Common myeloid progenitor, CD34-positive (primary cell): ENCODE measurements at regions not wholly inside any gene's neighbourhood (a gene's known extent, or its start where the extent isn't known, plus 50 kb on each side); places are given as distances from the start of the nearest gene placed in this dataset.

ENCODE experiments used
- CTCF ChIA-PET: fragments of 350-600 bp; sonication (Branson Sonifier 250); formaldehyde crosslinking; loops from one replicate; lab custom pipeline; 2021; ENCODE audit warnings: antibody characterized with exemption; lab: Charles Lee
- POLR2A ChIA-PET: fragments of 350-600 bp; sonication (Branson Sonifier 250); formaldehyde crosslinking; loops from one replicate; lab custom pipeline; 2021; ENCODE audit warnings: antibody characterized with exemption; lab: Charles Lee
- DNase-seq, 3 donors: peaks; one replicate each; pipeline versions ENCODE4 v3.0.0 to v3.0.0-alpha.2; 2013
- H3K27ac ChIP-seq, 2 experiments: 1 replicate in 1 of 2; 2 replicates in 1 of 2; pipeline ENCODE4 v1.7.0; 2013; ENCODE audit warnings: inconsistent platforms in 2 of 2, low read length in 2 of 2, mild to moderate bottlenecking in 2 of 2, low read depth in 1 of 2, moderate library complexity in 1 of 2; ENCODE audit not compliant: severe bottlenecking in 2 of 2, insufficient read depth in 1 of 2, poor library complexity in 1 of 2
- H3K27me3 ChIP-seq, 5 experiments: replicated peaks in 2 of 5; 1 replicate in 3 of 5; 2 replicates in 2 of 5; pipeline versions ENCODE4 v1.6.1 to v1.7.0; 2013; ENCODE audit warnings: low read length in 4 of 5, mild to moderate bottlenecking in 2 of 5, moderate library complexity in 2 of 5, inconsistent platforms in 1 of 5; ENCODE audit not compliant: insufficient read depth in 5 of 5, control insufficient read depth in 4 of 5
- H3K36me3 ChIP-seq, 4 experiments: 1 replicate in 2 of 4; 2 replicates in 2 of 4; pipeline versions ENCODE4 v1.6.1 to v1.7.0; 2013; ENCODE audit warnings: low read length in 3 of 4, control low read depth in 1 of 4, mild to moderate bottlenecking in 1 of 4; ENCODE audit not compliant: control insufficient read depth in 4 of 4, insufficient read depth in 4 of 4
- H3K4me1 ChIP-seq, 4 experiments: 1 replicate in 3 of 4; 2 replicates in 1 of 4; pipeline versions ENCODE4 v1.6.1 to v1.7.1; 2013; ENCODE audit warnings: low read length in 3 of 4, mild to moderate bottlenecking in 3 of 4, control low read depth in 1 of 4, inconsistent platforms in 1 of 4, moderate library complexity in 1 of 4; ENCODE audit not compliant: control insufficient read depth in 4 of 4, insufficient read depth in 4 of 4; ENCODE audit errors: control extremely low read depth in 1 of 4
- H3K4me3 ChIP-seq, 7 experiments: 1 replicate in 4 of 7; 2 replicates in 3 of 7; pipeline versions ENCODE4 v1.5.1 to v1.7.0; 2013; ENCODE audit warnings: mild to moderate bottlenecking in 7 of 7, low read length in 6 of 7, moderate library complexity in 6 of 7, inconsistent platforms in 2 of 7, low read depth in 2 of 7, control low read depth in 1 of 7; ENCODE audit not compliant: insufficient read depth in 4 of 7, control insufficient read depth in 1 of 7; ENCODE audit errors: extremely low read depth in 1 of 7
- H3K9me3 ChIP-seq, 5 experiments: 1 replicate in 4 of 5; 2 replicates in 1 of 5; pipeline versions ENCODE4 v1.6.1 to v1.7.1; 2013; ENCODE audit warnings: low read length in 4 of 5, mild to moderate bottlenecking in 2 of 5, inconsistent platforms in 1 of 5, low read depth in 1 of 5, moderate library complexity in 1 of 5; ENCODE audit not compliant: control insufficient read depth in 4 of 5, insufficient read depth in 2 of 5; ENCODE audit errors: control extremely low read depth in 1 of 5
- WGBS: methylation state at CpG from one replicate; pipeline ENCODE4 v1.1.5; 2013; ENCODE audit not compliant: insufficient coverage; 5-methylcytosine and 5-hydroxymethylcytosine counted together

GRCh38 chr2:226622484-226622883 is 177.1 kb downstream of the IRS1 start:
- H3K4me3 ChIP-seq, result no peak overlapping the region
- no peak overlapping the region for H3K27ac ChIP-seq
- POLR2A ChIA-PET, result no interaction called here
- no peak for DNase-seq
- H3K27me3 ChIP-seq, result peaks cover 1 to 69% (median 16%) of the 10 kb centered on the region in 5 experiments
- CTCF ChIA-PET, result no interaction called here
- WGBS, result no CpG with 5 or more reads among the region's 2 CpGs
- H3K36me3 ChIP-seq, result no peaks in the 10 kb centered on the region
- H3K4me1 ChIP-seq, result no peaks in the 10 kb centered on the region
- H3K9me3 ChIP-seq, result peaks cover 0 to 3% (median 0%) of the 10 kb centered on the region in 5 experiments

GRCh38 chr2:226620176-226620575 is 179.4 kb downstream of the IRS1 start:
- POLR2A ChIA-PET, result no interaction called here

GRCh38 chr2:226619707-226620106 is 179.9 kb downstream of the IRS1 start:
- peaks cover 1 to 59% (median 13%) of the 10 kb centered on the region in 5 experiments for H3K27me3 ChIP-seq
- ChIA-PET POLR2A (no interaction called here), CTCF (no interaction called here)
- no peak overlapping the region for H3K4me3 ChIP-seq
- no CpG with 5 or more reads among the region's 3 CpGs for WGBS
- H3K9me3 ChIP-seq, result no peaks in the 10 kb centered on the region
- no peak for DNase-seq
- H3K27ac ChIP-seq, result no peak overlapping the region
- no peaks in the 10 kb centered on the region for H3K4me1 ChIP-seq
- H3K36me3 ChIP-seq, result no peaks in the 10 kb centered on the region

More at GRCh38 chr2:226620176-226620575, 179.4 kb downstream of the IRS1 start:
- no peak for DNase-seq
- Histone ChIP-seq H3K4me1 (no peaks in the 10 kb centered on the region), H3K36me3 (no peaks in the 10 kb centered on the region), H3K9me3 (peaks cover 0 to 3% (median 0%) of the 10 kb centered on the region in 5 experiments), H3K27ac (no peak overlapping the region), H3K4me3 (no peak overlapping the region), H3K27me3 (peaks cover 1 to 62% (median 13%) of the 10 kb centered on the region in 5 experiments)
- CTCF ChIA-PET, result interaction anchor here (0.8 kb wide), 1 partner anchor 405 kb away, joined by 3 read pairs; no protein-coding TSS in a partner anchor
- 100% methylated on average over 2 of the region's 3 CpGs for WGBS

GRCh38 chr2:226618875-226619605 is 180.6 kb downstream of the IRS1 start:
- no peak overlapping the region for H3K4me3 ChIP-seq
- CTCF ChIA-PET, result no interaction called here
- WGBS, result no CpG with 5 or more reads among the region's 2 CpGs

GRCh38 chr2:226618544-226618874 is 181.1 kb downstream of the IRS1 start:
- no peak for DNase-seq
- POLR2A ChIA-PET, result no interaction called here
- Histone ChIP-seq H3K27ac (no peak overlapping the region), H3K36me3 (no peaks in the 10 kb centered on the region), H3K4me1 (no peaks in the 10 kb centered on the region), H3K4me3 (no peak overlapping the region), H3K27me3 (peaks cover 1 to 54% (median 10%) of the 10 kb centered on the region in 5 experiments), H3K9me3 (no peaks in the 10 kb centered on the region)
- CTCF ChIA-PET, result no interaction called here
- WGBS, result 97% methylated on average over 6 of the region's 6 CpGs

More at GRCh38 chr2:226618875-226619605, 180.6 kb downstream of the IRS1 start:
- Histone ChIP-seq H3K4me1 (no peaks in the 10 kb centered on the region), H3K9me3 (no peaks in the 10 kb centered on the region), H3K36me3 (no peaks in the 10 kb centered on the region), H3K27ac (no peak overlapping the region), H3K27me3 (peaks cover 1 to 56% (median 13%) of the 10 kb centered on the region in 5 experiments)
- DNase-seq, result no peak
- POLR2A ChIA-PET, result no interaction called here

- Histone ChIP-seq H3K27me3 (peaks cover 2 to 47% (median 5%) of the 10 kb centered on the region in 5 experiments), H3K36me3 (no peaks in the 10 kb centered on the region), H3K4me1 (no peaks in the 10 kb centered on the region), H3K9me3 (no peaks in the 10 kb centered on the region), H3K4me3 (no peak overlapping the region), H3K27ac (no peak overlapping the region)
- CTCF ChIA-PET, result no interaction called here
- DNase-seq, result no peak
- POLR2A ChIA-PET, result no interaction called here
- 93% methylated on average over 2 of the region's 2 CpGs for WGBS
These were observed 183.7 kb downstream of the IRS1 start for GRCh38 chr2:226615891-226616290.

GRCh38 chr2:226611944-226612318 is 187.7 kb downstream of the IRS1 start:
- CTCF ChIA-PET, result no interaction called here

More at GRCh38 chr2:226611944-226612318, 187.7 kb downstream of the IRS1 start:
- Histone ChIP-seq H3K9me3 (no peaks in the 10 kb centered on the region), H3K36me3 (no peaks in the 10 kb centered on the region), H3K4me3 (no peak overlapping the region), H3K27ac (no peak overlapping the region), H3K4me1 (no peaks in the 10 kb centered on the region), H3K27me3 (peaks cover 2 to 34% (median 2%) of the 10 kb centered on the region in 5 experiments)
- DNase-seq, result no peak
- POLR2A ChIA-PET, result no interaction called here
- WGBS, result 95% methylated on average over 3 of the region's 3 CpGs
